Osteoblast (primary cell): ENCODE measurements at regions not wholly inside any gene's neighbourhood (a gene's known extent, or its start where the extent isn't known, plus 50 kb on each side); places are given as distances from the start of the nearest gene placed in this dataset.

Source experiments
- DNase-seq: peaks from one replicate; pipeline ENCODE4 v3.0.0; 2011; ENCODE audit warnings: low spot score, mixed read lengths; ENCODE audit not compliant: insufficient read length; ENCODE audit errors: missing footprints
- H2AFZ ChIP-seq: 2 replicates; pipeline ENCODE4 v1.6.0; 2011; ENCODE audit warnings: mild to moderate bottlenecking, low read length
- H3K27ac ChIP-seq: 2 replicates; pipeline ENCODE4 v1.5.1; 2011; ENCODE audit warnings: mild to moderate bottlenecking, low read depth, low read length, moderate library complexity
- H3K27me3 ChIP-seq: 2 replicates; pipeline ENCODE4 v1.6.0; 2012; ENCODE audit warnings: mild to moderate bottlenecking, control low read depth, inconsistent platforms, low read length, moderate library complexity; ENCODE audit not compliant: insufficient read depth
- H3K36me3 ChIP-seq: 2 replicates; pipeline ENCODE4 v1.5.1; 2011; ENCODE audit warnings: mild to moderate bottlenecking, low read length, control low read depth, moderate library complexity; ENCODE audit not compliant: insufficient read depth
- H3K4me1 ChIP-seq: 2 replicates; pipeline ENCODE4 v1.5.1; 2011; ENCODE audit warnings: mild to moderate bottlenecking, low read length, control low read depth, moderate library complexity; ENCODE audit not compliant: insufficient read depth
- H3K4me2 ChIP-seq: 2 replicates; pipeline ENCODE4 v1.6.0; 2011; ENCODE audit warnings: mild to moderate bottlenecking, low read length; ENCODE audit not compliant: insufficient read depth
- H3K4me3 ChIP-seq: fragments of 200-600 bp; sonication (generic); 3 replicates; pipeline ENCODE4 v1.5.1; 2012; ENCODE audit warnings: mild to moderate bottlenecking, low read length, inconsistent platforms; ENCODE audit not compliant: insufficient read depth
- H3K79me2 ChIP-seq: 2 replicates; pipeline ENCODE4 v1.6.0; 2012; ENCODE audit warnings: mild to moderate bottlenecking, low read length, control low read depth, inconsistent platforms; ENCODE audit not compliant: insufficient read depth
- H3K9me3 ChIP-seq: 2 replicates; pipeline ENCODE4 v1.5.1; 2011; ENCODE audit warnings: low read depth, low read length, control low read depth
- H4K20me1 ChIP-seq: 2 replicates; pipeline ENCODE4 v1.6.0; 2012; ENCODE audit warnings: mild to moderate bottlenecking, low read length, control low read depth; ENCODE audit not compliant: insufficient read depth
- TF ChIP-seq, protein P1 (sequence below): IDR thresholded peaks from 2 replicates; pipeline ENCODE4 v1.5.1; 2011; ENCODE audit warnings: mild to moderate bottlenecking, low read depth, low read length, moderate library complexity; ENCODE audit errors: extremely low read depth

GRCh38 chr3:56932866-56933265 lies 127.6 kb upstream of the SPATA12 start:
- Histone ChIP-seq H2AFZ (no peak overlapping the region), H3K4me1 (peaks cover 8% of the 10 kb centered on the region), H3K27ac (no peak overlapping the region), H3K4me2 (no peak overlapping the region), H3K9me3 (no peaks in the 10 kb centered on the region), H4K20me1 (no peaks in the 10 kb centered on the region), H3K27me3 (no peaks in the 10 kb centered on the region), H3K4me3 (no peak overlapping the region), H3K79me2 (no peaks in the 10 kb centered on the region), H3K36me3 (no peaks in the 10 kb centered on the region)
- TF ChIP-seq, protein P1, sequence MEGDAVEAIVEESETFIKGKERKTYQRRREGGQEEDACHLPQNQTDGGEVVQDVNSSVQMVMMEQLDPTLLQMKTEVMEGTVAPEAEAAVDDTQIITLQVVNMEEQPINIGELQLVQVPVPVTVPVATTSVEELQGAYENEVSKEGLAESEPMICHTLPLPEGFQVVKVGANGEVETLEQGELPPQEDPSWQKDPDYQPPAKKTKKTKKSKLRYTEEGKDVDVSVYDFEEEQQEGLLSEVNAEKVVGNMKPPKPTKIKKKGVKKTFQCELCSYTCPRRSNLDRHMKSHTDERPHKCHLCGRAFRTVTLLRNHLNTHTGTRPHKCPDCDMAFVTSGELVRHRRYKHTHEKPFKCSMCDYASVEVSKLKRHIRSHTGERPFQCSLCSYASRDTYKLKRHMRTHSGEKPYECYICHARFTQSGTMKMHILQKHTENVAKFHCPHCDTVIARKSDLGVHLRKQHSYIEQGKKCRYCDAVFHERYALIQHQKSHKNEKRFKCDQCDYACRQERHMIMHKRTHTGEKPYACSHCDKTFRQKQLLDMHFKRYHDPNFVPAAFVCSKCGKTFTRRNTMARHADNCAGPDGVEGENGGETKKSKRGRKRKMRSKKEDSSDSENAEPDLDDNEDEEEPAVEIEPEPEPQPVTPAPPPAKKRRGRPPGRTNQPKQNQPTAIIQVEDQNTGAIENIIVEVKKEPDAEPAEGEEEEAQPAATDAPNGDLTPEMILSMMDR, result no peak
- no peak for DNase-seq

- Histone ChIP-seq H3K4me1 (peaks cover 11% of the 10 kb centered on the region), H3K9me3 (no peaks in the 10 kb centered on the region), H3K36me3 (no peaks in the 10 kb centered on the region), H3K4me3 (no peak overlapping the region), H3K27me3 (no peaks in the 10 kb centered on the region), H2AFZ (no peak overlapping the region), H3K79me2 (no peaks in the 10 kb centered on the region), H3K27ac (no peak overlapping the region), H3K4me2 (no peak overlapping the region), H4K20me1 (no peaks in the 10 kb centered on the region)
- DNase-seq, result no peak
- TF ChIP-seq, protein P1, result no peak
Measured at GRCh38 chr3:56931836-56932235, 128.6 kb upstream of the SPATA12 start.

DNA sequence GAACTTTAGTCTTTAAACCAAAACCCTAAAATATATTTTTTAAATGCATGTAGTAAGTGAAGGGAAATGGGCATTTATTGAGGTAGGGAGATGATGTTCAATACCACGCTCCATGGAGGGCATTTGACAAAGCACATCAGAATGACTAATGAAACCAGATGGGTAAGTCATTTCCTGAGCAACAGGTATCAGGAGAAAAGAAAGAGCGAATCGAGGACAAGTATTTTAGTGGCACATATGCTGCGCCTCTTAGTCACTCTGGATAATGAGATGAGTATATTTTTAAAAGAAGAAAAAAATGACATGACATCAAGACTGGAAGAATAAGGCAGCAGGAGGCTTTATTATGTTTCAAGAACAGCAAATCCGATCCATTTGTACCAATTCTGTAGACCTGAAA lies 129.0 kb upstream of the ARHGEF3 start:
- Histone ChIP-seq H3K36me3 (no peaks in the 10 kb centered on the region), H3K27ac (no peak overlapping the region), H3K4me3 (no peak overlapping the region), H3K9me3 (no peaks in the 10 kb centered on the region), H3K79me2 (no peaks in the 10 kb centered on the region), H3K27me3 (no peaks in the 10 kb centered on the region), H3K4me2 (no peak overlapping the region), H2AFZ (no peak overlapping the region), H4K20me1 (no peaks in the 10 kb centered on the region), H3K4me1 (peaks cover 23% of the 10 kb centered on the region)
- DNase-seq, result no peak
- TF ChIP-seq, protein P1, result no peak

DNA sequence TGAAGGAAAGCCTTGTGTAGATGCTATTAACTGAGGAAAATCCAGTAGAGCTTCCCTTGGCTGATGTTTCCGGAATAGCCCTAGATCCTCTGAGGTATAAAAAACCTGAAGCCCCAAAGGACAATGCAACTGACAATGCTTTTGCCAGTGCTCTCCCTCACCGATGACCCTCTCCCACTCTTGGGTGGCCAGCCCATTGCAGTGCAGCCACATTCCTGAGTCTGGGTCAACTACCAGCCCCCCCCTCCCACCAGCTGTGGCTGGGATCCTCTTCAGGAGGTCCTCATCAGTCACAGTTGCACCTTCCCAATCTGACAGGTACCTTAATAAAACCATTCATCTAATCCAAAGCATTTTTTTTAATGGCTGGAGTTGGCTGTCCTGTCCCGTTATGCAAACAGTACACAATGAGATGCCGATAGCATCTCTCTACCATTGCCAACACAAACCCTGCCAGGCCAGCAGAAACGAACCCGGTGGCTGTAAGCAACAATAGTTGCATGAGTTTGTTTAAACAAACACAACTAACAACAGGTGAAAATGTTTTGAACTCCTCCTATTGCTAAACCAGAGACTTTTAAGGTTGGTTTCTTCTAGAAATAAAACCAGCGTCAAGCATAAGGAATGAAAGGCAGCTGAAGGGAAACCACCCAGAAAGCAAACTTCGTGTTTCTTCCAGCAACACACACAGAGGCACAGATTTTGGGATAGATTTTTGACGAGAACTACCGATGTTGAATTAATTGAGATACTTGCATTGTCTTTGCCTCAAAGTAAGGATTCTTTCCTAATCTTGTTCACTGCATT lies 128.3 kb upstream of the ARHGEF3 start:
- H3K36me3 ChIP-seq, result no peaks in the 10 kb centered on the region
- no peak overlapping the region for H3K4me2 ChIP-seq
- H3K4me1 ChIP-seq, result peaks cover 23% of the 10 kb centered on the region
- H3K9me3 ChIP-seq, result no peaks in the 10 kb centered on the region
- TF ChIP-seq, protein P1, result no peak
- no peaks in the 10 kb centered on the region for H3K27me3 ChIP-seq
- H3K27ac ChIP-seq, result no peak overlapping the region
- H2AFZ ChIP-seq, result no peak overlapping the region
- no peak for DNase-seq
- H3K79me2 ChIP-seq, result no peaks in the 10 kb centered on the region
- H3K4me3 ChIP-seq, result no peak overlapping the region
- no peaks in the 10 kb centered on the region for H4K20me1 ChIP-seq
